ENCODE measurements at regions not wholly inside any gene's neighbourhood (a gene's known extent, or its start where the extent isn't known, plus 50 kb on each side); places are given as distances from the start of the nearest gene placed in this dataset.

DNA sequence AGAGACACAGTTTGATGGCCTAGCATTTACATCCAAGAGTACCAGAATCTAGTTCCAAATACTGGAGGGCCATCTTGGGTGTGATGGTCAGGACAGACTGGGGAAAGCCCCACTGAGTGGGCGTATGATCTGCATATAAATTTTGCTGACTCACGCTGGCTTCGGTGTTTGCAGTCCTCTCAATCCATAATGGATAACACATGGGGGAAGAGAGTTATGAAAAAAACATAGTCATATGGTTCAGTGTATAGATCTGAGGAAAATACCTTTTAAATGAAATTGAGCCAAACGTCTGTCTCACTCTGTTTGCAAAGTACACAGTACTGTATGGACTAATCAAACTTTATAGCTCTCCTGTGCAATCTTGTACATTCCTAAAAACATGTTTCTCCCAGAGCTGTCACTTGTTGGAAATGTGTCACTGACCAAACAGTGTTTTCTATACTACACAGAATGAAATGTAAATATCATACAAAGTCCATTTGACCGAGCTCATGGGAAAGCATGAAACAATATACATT, 125.3 kb upstream of the THBS1 start:
- Mint-ChIP-seq H3K4me1 (peaks cover 3 to 6% of the 10 kb centered on the region in 2 donors), H3K27ac (no peak overlapping the region), H3K9me3 (no peaks in the 10 kb centered on the region), H3K36me3 (no peaks in the 10 kb centered on the region), H3K27me3 (peaks cover 0 to 3% of the 10 kb centered on the region in 2 donors), H3K4me3 (no peak overlapping the region)
- no peak for DNase-seq
- no peak for ATAC-seq (replicated peaks)

DNA sequence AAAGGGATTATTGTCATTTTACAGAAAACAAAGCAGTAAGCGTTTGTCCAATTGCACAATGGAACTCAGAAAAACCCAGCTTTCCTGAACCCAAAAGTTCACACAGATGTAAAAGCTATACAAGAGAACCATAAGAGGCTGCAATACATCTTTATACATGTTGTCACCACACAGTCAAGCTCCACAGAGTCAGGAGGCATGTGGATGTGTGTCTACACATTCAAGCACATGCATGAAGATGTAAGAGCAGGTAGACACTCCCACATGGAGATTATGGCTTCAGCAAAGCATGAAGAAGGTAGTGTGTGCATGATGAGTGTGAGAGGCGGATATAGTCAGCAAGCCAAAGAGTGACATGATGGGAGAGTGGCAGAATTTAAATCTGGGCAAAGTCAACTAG, 124.7 kb upstream of the THBS1 start:
- no peaks in the 10 kb centered on the region for H3K36me3 Mint-ChIP-seq

DNA sequence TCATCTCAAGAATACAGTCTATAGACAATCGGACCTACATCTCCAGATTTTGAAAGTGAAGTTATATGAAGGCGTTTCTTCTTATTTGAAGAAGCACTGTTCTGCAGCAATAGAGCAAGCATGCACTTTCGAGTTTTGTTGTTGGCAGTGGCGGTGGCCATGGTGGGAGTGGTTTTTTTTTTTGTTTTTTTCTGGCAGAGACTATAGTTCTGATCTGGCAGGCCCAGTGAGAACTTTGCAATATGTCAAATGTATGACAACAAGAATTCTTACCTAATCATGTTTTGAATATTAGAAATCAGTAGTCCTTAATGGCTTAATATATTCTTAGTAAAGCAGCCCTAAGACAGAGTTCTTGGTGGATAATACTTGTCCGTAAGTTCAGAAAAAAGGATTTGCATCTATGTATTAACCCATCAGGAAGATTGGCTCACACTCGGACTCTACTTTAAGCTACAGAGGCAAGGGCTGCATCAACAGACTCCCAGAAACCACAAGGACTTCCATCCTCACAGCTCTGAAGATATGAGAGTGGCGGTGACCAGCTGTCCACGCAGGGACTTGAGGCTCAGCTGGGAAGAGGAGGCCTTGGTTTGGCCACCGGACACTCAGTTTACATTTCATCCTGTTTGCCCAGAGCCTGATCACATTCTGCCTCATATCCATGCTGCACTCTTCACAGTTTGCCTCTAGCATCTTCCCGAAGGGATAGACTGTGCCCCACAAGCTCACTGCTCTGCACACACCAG, 124.1 kb upstream of the THBS1 start:
- H3K27ac Mint-ChIP-seq, result no peak overlapping the region
- H3K36me3 Mint-ChIP-seq, result no peaks in the 10 kb centered on the region

More for the DNA sequence above, 124.7 kb upstream of the THBS1 start:
- DNase-seq, result no peak
- peaks cover 3 to 6% of the 10 kb centered on the region in 2 donors for H3K4me1 Mint-ChIP-seq
- no peaks in the 10 kb centered on the region for H3K27me3 Mint-ChIP-seq
- no peak overlapping the region for H3K4me3 Mint-ChIP-seq
- H3K27ac Mint-ChIP-seq, result no peak overlapping the region
- no peaks in the 10 kb centered on the region for H3K9me3 Mint-ChIP-seq
- ATAC-seq (replicated peaks), result no peak

DNA sequence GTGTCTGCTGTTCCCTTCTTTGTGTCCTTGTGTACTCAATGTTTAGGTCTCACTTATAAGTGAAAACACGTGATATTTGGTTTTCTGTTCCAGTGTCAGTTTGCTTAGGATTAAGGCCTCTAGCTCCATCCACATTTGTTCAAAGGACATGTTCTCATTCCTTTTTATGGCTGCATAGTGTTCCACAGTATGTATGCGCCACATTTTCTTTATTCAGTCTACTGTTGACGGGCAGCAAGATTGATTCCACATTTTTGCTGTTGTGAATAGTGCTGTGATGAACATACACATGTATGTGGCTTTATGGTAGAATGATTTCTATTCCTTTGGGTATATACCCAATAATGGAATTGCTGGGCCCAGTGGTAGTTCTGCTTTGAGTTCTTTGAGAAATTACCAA, 122.7 kb upstream of the THBS1 start:
- no peaks in the 10 kb centered on the region for H3K36me3 Mint-ChIP-seq
- no peak for ATAC-seq (replicated peaks)
- H3K27ac Mint-ChIP-seq, result no peak overlapping the region

More for the DNA sequence above, 124.1 kb upstream of the THBS1 start:
- ATAC-seq (replicated peaks) (no peak), DNase-seq (no peak)
- no peaks in the 10 kb centered on the region for H3K27me3 Mint-ChIP-seq
- no peaks in the 10 kb centered on the region for H3K9me3 Mint-ChIP-seq
- peaks cover 3 to 6% of the 10 kb centered on the region in 2 donors for H3K4me1 Mint-ChIP-seq
- H3K4me3 Mint-ChIP-seq, result no peak overlapping the region

DNA sequence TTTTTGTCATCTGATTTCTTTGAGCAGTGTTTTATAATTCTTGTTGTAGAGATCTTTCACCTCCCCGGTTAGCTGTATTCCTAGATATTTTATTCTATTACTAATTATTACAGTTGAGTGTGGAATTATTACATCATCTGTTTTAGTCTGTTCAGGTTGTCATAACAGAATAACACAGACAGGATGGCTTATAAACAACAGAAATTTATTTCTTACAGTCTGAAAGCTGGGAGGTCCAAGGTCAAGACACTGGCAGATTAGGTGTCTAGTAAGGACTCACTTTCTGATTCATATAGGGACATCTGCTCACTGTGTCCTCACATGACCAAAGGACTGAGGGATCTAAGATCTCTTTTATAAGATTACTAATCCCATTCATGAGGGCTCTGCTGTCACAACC, 121.3 kb upstream of the THBS1 start:
- no peaks in the 10 kb centered on the region for H3K9me3 Mint-ChIP-seq
- H3K4me1 Mint-ChIP-seq, result no peaks in the 10 kb centered on the region
- ATAC-seq (replicated peaks) (no peak), DNase-seq (no peak)
- no peaks in the 10 kb centered on the region for H3K36me3 Mint-ChIP-seq
- no peaks in the 10 kb centered on the region for H3K27me3 Mint-ChIP-seq
- H3K4me3 Mint-ChIP-seq, result no peak overlapping the region
- no peak overlapping the region for H3K27ac Mint-ChIP-seq

More for the DNA sequence above, 122.7 kb upstream of the THBS1 start:
- Mint-ChIP-seq H3K9me3 (no peaks in the 10 kb centered on the region), H3K4me1 (peaks cover 3 to 6% of the 10 kb centered on the region in 2 donors), H3K27me3 (no peaks in the 10 kb centered on the region), H3K4me3 (no peak overlapping the region)
- no peak for DNase-seq

DNA sequence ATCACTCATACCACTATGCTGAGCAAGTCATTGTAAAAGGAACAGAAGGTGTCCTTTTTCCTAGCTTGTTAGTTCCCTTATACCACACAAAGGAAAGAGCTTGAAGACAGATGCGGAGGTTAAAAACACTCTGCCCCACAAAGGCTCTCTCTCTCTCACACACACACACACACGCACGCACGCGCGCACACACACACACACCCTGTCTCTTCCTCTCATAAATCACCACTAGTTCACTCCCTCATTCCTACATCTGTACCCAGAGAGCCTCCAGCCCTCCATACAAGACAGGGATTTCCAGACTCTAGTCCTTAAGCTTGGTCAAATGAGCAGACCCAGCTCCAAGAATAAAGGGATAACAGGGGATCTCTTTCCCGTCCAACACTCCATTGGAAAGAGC, 120.1 kb upstream of the THBS1 start:
- DNase-seq (no peak), ATAC-seq (replicated peaks) (no peak)
- H3K4me3 Mint-ChIP-seq, result no peak overlapping the region
- H3K36me3 Mint-ChIP-seq, result no peaks in the 10 kb centered on the region
- H3K4me1 Mint-ChIP-seq, result no peaks in the 10 kb centered on the region
- H3K27me3 Mint-ChIP-seq, result no peaks in the 10 kb centered on the region
- no peaks in the 10 kb centered on the region for H3K9me3 Mint-ChIP-seq
- no peak overlapping the region for H3K27ac Mint-ChIP-seq

DNA sequence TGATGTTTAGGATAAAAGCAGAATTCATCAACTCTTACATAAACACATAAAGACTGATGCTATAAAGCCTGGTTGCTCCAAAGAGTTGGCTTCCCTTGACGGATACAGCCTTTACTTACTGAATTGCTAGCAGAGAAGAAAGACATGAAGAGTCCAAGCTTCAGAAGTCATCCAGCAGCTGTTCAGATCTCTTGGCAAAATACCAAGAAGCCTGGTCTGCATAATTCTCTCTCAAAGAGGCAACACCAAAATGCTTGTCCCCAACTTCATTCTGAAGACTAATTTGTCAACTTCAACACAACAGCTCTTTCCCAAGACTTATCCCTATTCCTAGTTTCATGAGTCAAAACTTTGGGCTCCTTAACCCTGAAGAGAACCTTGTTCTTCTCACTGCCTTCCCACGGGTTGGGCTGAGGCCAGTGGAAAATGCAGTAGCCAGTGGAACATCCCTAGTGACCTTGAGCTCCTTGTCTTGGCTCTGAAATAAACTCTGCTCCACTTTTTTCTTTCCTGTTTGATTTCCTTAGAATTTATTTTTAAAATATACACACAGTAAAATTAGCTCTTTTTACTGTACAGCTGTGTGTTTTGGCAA, 119.2 kb upstream of the THBS1 start:
- H3K27me3 Mint-ChIP-seq, result no peaks in the 10 kb centered on the region
- H3K27ac Mint-ChIP-seq, result no peak overlapping the region
- no peak for DNase-seq
- no peak for ATAC-seq (replicated peaks)
- no peaks in the 10 kb centered on the region for H3K36me3 Mint-ChIP-seq
- no peak overlapping the region for H3K4me3 Mint-ChIP-seq
- H3K4me1 Mint-ChIP-seq, result no peaks in the 10 kb centered on the region
- no peaks in the 10 kb centered on the region for H3K9me3 Mint-ChIP-seq

DNA sequence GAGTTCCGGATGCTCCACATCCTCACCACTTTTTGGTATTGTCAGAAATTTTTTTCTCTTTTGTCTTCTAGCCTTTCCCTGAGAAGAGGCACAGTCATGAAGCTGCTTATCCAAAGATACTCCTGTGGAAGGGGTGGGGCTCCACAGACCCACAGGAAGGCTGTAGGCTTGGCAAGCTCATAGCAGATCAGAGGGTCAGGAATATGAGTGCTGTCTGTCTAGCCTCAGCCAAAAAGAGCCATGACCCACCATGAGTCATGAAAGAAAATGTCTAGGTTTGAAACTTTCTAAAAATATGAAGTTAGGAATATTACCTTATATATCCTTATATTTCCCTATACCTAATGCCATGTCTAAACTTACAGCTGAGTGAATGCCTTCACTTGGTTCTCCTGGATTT, 118.2 kb upstream of the THBS1 start:
- Mint-ChIP-seq H3K4me3 (no peak overlapping the region), H3K27me3 (no peaks in the 10 kb centered on the region), H3K36me3 (no peaks in the 10 kb centered on the region), H3K9me3 (no peaks in the 10 kb centered on the region), H3K27ac (no peak overlapping the region), H3K4me1 (no peaks in the 10 kb centered on the region)
- ATAC-seq (replicated peaks), result no peak
- DNase-seq, result no peak

DNA sequence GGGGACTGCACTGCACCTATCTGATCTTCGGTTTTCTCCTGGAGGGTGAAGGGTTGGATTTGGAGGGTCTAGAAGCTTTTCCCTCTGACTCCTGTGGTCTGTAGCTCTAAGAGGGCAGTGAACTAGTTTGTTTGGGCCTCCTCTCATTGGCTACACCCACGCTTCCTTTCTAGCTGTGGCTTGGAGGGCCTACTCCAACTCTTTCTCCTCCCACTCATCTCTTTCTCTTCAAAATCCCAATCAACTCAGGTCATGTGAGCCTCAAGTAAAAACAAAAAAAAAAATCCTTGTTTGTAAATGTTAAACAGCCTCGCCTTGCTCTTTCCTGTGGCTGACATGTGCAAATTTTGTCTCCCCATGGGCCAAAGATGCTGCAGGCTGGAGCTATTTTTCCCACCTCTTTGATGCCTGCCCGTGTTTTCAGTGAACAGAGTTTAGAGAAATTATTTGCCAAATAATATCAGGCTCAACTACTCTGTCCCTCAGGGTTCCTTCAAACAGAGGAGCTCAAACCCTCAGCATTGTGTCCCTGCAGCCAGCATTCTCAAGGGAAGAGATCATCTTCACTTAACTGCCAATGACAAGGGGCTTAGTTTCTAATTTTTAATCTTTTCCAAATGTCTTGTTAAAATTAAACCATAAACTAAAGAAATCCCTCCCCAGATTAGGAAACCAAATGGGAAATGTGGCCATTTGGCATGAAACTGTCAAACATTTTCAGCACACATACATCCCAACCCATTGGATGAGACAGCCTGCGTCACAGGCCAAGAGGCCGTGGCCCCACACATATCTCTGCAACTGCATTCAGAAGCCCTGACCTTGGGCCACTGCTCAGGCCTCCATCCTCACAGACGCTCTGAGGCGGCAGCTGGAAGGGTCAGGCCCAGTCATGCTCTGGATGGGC, 114.8 kb upstream of the THBS1 start:
- no peaks in the 10 kb centered on the region for H3K27me3 Mint-ChIP-seq
- DNase-seq, result no peak
- H3K9me3 Mint-ChIP-seq, result no peaks in the 10 kb centered on the region
- H3K4me3 Mint-ChIP-seq, result no peak overlapping the region
- H3K4me1 Mint-ChIP-seq, result no peaks in the 10 kb centered on the region
- no peak overlapping the region for H3K27ac Mint-ChIP-seq
- H3K36me3 Mint-ChIP-seq, result no peaks in the 10 kb centered on the region
- ATAC-seq (replicated peaks), result no peak

DNA sequence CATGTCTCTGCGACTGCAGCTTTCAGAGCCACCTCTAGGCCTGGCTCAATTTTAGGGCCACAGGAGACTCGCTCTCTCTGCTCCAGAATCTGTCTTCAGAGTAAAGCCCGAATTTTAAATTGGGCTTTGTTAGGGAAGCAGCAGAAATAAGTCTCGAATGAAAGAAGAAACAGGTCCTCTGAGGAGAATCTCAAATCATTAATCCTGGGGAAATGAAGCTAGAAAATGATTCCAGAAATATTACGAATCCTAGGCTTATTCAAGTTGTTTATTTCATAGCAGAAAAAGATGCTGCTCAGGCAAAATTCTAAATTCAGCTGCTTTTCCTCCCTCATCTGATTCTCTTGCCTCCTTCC, 114.2 kb upstream of the THBS1 start:
- Mint-ChIP-seq H3K4me1 (no peaks in the 10 kb centered on the region), H3K9me3 (no peaks in the 10 kb centered on the region), H3K27me3 (no peaks in the 10 kb centered on the region), H3K36me3 (no peaks in the 10 kb centered on the region), H3K27ac (no peak overlapping the region), H3K4me3 (no peak overlapping the region)
- DNase-seq, result no peak
- no peak for ATAC-seq (replicated peaks)

DNA sequence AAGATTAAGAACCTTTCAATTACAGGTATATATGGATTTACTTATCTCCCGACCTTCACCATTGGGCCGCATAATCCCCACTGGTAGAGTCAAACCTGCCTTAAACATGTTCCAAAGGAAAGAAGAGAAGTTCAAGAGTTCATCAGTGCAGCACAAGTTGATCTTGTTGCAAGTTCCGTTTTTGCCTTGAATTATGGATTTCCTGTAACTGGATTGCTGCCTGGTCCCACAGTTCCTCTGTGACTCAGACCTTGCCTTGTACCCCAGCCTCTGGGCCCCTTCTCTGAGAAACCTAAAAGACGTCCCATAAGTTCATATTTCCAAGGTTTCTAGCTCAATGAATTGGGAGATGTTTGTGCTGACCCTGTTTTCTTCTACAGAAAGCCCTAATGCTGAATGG, 112.5 kb upstream of the THBS1 start:
- no peak for DNase-seq
- H3K36me3 Mint-ChIP-seq, result no peaks in the 10 kb centered on the region
- H3K27ac Mint-ChIP-seq, result no peak overlapping the region
- H3K27me3 Mint-ChIP-seq, result no peaks in the 10 kb centered on the region
- no peak for ATAC-seq (replicated peaks)
- no peak overlapping the region for H3K4me3 Mint-ChIP-seq
- no peaks in the 10 kb centered on the region for H3K9me3 Mint-ChIP-seq
- H3K4me1 Mint-ChIP-seq, result no peaks in the 10 kb centered on the region

DNA sequence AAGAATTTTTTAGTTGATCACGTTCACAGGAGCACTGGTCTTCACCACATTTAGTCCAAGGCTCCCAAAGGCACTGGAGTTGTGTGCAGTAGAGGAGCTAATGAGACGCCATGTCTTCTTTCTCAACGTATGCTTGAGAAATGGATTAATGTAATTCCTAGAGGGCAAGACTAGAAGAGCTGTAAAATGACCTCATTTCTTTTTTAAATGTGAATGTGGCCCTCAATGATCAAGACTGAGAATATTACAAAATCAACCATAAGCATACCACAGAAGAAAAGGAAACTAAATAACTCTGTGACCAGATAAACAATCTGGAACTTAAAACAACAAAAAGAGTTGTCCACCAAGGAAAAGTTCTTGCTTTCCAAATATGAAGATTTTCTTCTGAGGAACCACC, 112.1 kb upstream of the THBS1 start:
- ATAC-seq (replicated peaks) (no peak), DNase-seq (no peak)
- no peak overlapping the region for H3K4me3 Mint-ChIP-seq
- H3K27me3 Mint-ChIP-seq, result no peaks in the 10 kb centered on the region
- no peaks in the 10 kb centered on the region for H3K4me1 Mint-ChIP-seq
- no peaks in the 10 kb centered on the region for H3K9me3 Mint-ChIP-seq
- H3K36me3 Mint-ChIP-seq, result no peaks in the 10 kb centered on the region
- no peak overlapping the region for H3K27ac Mint-ChIP-seq

DNA sequence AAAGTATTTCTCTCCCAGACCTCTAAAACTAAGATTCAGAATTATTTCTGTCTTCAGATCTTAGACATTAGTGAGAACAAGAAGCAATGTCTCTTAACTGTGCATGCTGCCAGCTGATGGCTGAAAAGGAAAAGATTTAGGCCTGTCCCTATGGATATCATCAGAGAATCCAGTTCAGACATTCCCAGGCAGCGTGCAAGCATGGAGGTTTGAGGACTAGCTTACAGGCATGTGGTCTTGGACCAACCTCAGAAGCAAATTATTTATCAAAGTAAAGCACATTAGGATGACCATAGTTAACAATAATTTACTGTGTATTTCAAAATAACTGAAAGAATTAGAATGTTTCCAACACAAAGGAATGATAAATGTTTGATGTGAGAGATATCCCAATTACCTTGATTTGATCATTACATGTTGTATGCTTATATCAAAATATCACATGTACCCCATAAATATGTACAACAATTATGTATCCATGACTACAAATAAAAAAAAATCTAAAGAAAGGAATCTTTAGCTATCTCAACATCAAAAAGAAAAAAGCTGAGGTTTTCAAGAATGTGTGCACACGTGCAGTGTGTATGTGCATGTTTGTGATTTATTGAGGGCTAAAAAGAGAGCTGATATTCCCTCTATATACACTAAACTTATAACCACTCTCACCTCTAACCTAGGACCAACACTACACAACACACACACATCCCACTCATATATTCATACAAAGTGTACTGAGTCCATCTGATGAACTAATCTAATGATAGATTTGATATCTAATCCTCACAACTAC, 108.9 kb upstream of the THBS1 start:
- no peaks in the 10 kb centered on the region for H3K4me1 Mint-ChIP-seq
- H3K9me3 Mint-ChIP-seq, result no peaks in the 10 kb centered on the region
- DNase-seq (no peak), ATAC-seq (replicated peaks) (no peak)
- H3K36me3 Mint-ChIP-seq, result no peaks in the 10 kb centered on the region
- no peak overlapping the region for H3K4me3 Mint-ChIP-seq
- H3K27ac Mint-ChIP-seq, result no peak overlapping the region
- no peaks in the 10 kb centered on the region for H3K27me3 Mint-ChIP-seq

Data from stimulated activated naive B cell treated with anti-CD40 and anti-IgM and Interleukin-4, amounts not matched to agents 10 μg/mL and 1 μg/mL and 100 μg/mL, for 72 hours (primary cell).